LHCN-M2 (cell line): ENCODE measurements at regions not wholly inside any gene's neighbourhood (a gene's known extent, or its start where the extent isn't known, plus 50 kb on each side); places are given as distances from the start of the nearest gene placed in this dataset.

Experiments used
- DNase-seq: peaks from one replicate; pipeline ENCODE4 v3.0.0-alpha.2; 2012; ENCODE audit warnings: low read depth

GRCh38 chr12:86796550-86796949 lies 540.4 kb upstream of the MGAT4C start:
- no peak for DNase-seq

- DNase-seq: no peak
Measured at GRCh38 chr12:86788661-86789060, 532.5 kb upstream of the MGAT4C start.

- DNase-seq: no peak
Measured at GRCh38 chr12:86787419-86787818, 531.2 kb upstream of the MGAT4C start.

- no peak for DNase-seq
Measured at GRCh38 chr12:86777325-86777724, 521.1 kb upstream of the MGAT4C start.

GRCh38 chr12:86774841-86775388 lies 518.7 kb upstream of the MGAT4C start:
- DNase-seq: peak; percentile 33

GRCh38 chr12:86772696-86773095 lies 516.5 kb upstream of the MGAT4C start:
- peak; percentile 64 for DNase-seq

- no peak for DNase-seq
Measured at GRCh38 chr12:86770871-86771270, 514.7 kb upstream of the MGAT4C start.

- no peak for DNase-seq
Measured at GRCh38 chr12:86748894-86749293, 492.7 kb upstream of the MGAT4C start.

- DNase-seq: no peak
Measured at GRCh38 chr12:86744547-86745212, 488.5 kb upstream of the MGAT4C start.

GRCh38 chr12:86743875-86744536 lies 487.8 kb upstream of the MGAT4C start:
- no peak for DNase-seq

- no peak for DNase-seq
Measured at GRCh38 chr12:86741531-86741930, 485.3 kb upstream of the MGAT4C start.

- DNase-seq: no peak
Measured at GRCh38 chr12:86735851-86736250, 479.7 kb upstream of the MGAT4C start.

- no peak for DNase-seq
Measured at GRCh38 chr12:86735072-86735471, 478.9 kb upstream of the MGAT4C start.

- no peak for DNase-seq
Measured at GRCh38 chr12:86730233-86730632, 474.0 kb upstream of the MGAT4C start.

GRCh38 chr12:86729739-86730138 lies 473.5 kb upstream of the MGAT4C start:
- no peak for DNase-seq

- peak; percentile 41 for DNase-seq
Measured at GRCh38 chr12:86727160-86727559, 471.0 kb upstream of the MGAT4C start.

GRCh38 chr12:86724716-86725115 lies 468.5 kb upstream of the MGAT4C start:
- DNase-seq: peak; percentile 37

- peak; percentile 37 for DNase-seq
Measured at GRCh38 chr12:86723326-86723725, 467.1 kb upstream of the MGAT4C start.

- DNase-seq: no peak
Measured at GRCh38 chr12:86721713-86722397, 465.7 kb upstream of the MGAT4C start.

GRCh38 chr12:86719381-86719780 lies 463.2 kb upstream of the MGAT4C start:
- peak; percentile 18 for DNase-seq

GRCh38 chr12:86713121-86713520 lies 456.9 kb upstream of the MGAT4C start:
- DNase-seq: peak; percentile 67

- peak; percentile 99 for DNase-seq
Measured at GRCh38 chr12:86712425-86712843, 456.2 kb upstream of the MGAT4C start.
